Karpas-422 (cell line): ENCODE measurements at regions not wholly inside any gene's neighbourhood (a gene's known extent, or its start where the extent isn't known, plus 50 kb on each side); places are given as distances from the start of the nearest gene placed in this dataset.

ENCODE experiments used
- DNase-seq: peaks from one replicate; pipeline ENCODE4 v3.0.0-alpha.2; 2015
- H2AFZ ChIP-seq: fragments of 200-600 bp; sonication (generic); 2 replicates; pipeline ENCODE4 v1.6.1; 2014; ENCODE audit warnings: antibody characterized with exemption, low read length, mixed read lengths
- H3K27ac ChIP-seq: fragments of 200-600 bp; sonication (generic); 2 replicates; pipeline ENCODE4 v1.5.1; 2014; ENCODE audit warnings: mild to moderate bottlenecking, low read length, moderate library complexity
- H3K27me3 ChIP-seq: fragments of 200-600 bp; sonication (generic); 2 replicates; pipeline ENCODE4 v1.6.1; 2014; ENCODE audit warnings: low read length, mixed read lengths
- H3K36me3 ChIP-seq: fragments of 200-600 bp; sonication (generic); 2 replicates; pipeline ENCODE4 v1.6.1; 2014; ENCODE audit warnings: low read length, mixed read lengths; ENCODE audit not compliant: insufficient read depth
- H3K4me1 ChIP-seq: fragments of 200-600 bp; sonication (generic); 2 replicates; pipeline ENCODE4 v1.6.1; 2014; ENCODE audit warnings: mild to moderate bottlenecking, low read length, mixed read lengths
- H3K4me2 ChIP-seq: fragments of 200-600 bp; sonication (generic); 2 replicates; pipeline ENCODE4 v1.6.1; 2014; ENCODE audit warnings: low read length, low read depth, mild to moderate bottlenecking; ENCODE audit not compliant: poor library complexity, severe bottlenecking
- H3K4me3 ChIP-seq: fragments of 200-600 bp; sonication (generic); 2 replicates; pipeline ENCODE4 v1.5.1; 2014; ENCODE audit warnings: mild to moderate bottlenecking, antibody characterized with exemption, low read length, mixed read lengths
- H3K79me2 ChIP-seq: fragments of 200-600 bp; sonication (generic); 2 replicates; pipeline ENCODE4 v1.6.1; 2014; ENCODE audit warnings: mild to moderate bottlenecking, low read length, mixed read lengths
- H3K9ac ChIP-seq: fragments of 200-600 bp; sonication (generic); 2 replicates; pipeline ENCODE4 v1.6.0; 2014; ENCODE audit warnings: low read length
- H3K9me2 ChIP-seq: fragments of 200-600 bp; sonication (generic), shearing (Covaris generic); replicated peaks from 2 replicates; pipeline ENCODE4 v1.6.0; 2014; ENCODE audit warnings: mild to moderate bottlenecking, low read length, moderate library complexity; ENCODE audit not compliant: insufficient read depth
- H3K9me3 ChIP-seq: fragments of 300-700, 200-600 bp; sonication (generic); 2 replicates; pipeline ENCODE4 v1.6.1; 2014; ENCODE audit warnings: low read length, mixed read lengths
- H4K20me1 ChIP-seq: fragments of 200-600 bp; sonication (generic); 2 replicates; pipeline ENCODE4 v1.6.1; 2014; ENCODE audit warnings: mild to moderate bottlenecking, antibody characterized with exemption, low read length, low read depth; ENCODE audit not compliant: insufficient read depth

- Histone ChIP-seq H3K4me2 (no peak overlapping the region), H3K9ac (no peak overlapping the region), H3K79me2 (no peaks in the 10 kb centered on the region), H3K9me2 (no peaks in the 10 kb centered on the region), H3K4me1 (peaks cover under 1% of the 10 kb centered on the region; the same call in 1 of the 2 replicates), H4K20me1 (no peaks in the 10 kb centered on the region), H3K4me3 (no peak overlapping the region), H3K27ac (no peak overlapping the region), H3K36me3 (no peaks in the 10 kb centered on the region), H3K9me3 (no peaks in the 10 kb centered on the region), H3K27me3 (no peaks in the 10 kb centered on the region), H2AFZ (no peak overlapping the region)
- no peak for DNase-seq
Observed at GRCh38 chr20:10137533-10137932, 81.1 kb upstream of the SNAP25 start.

DNA sequence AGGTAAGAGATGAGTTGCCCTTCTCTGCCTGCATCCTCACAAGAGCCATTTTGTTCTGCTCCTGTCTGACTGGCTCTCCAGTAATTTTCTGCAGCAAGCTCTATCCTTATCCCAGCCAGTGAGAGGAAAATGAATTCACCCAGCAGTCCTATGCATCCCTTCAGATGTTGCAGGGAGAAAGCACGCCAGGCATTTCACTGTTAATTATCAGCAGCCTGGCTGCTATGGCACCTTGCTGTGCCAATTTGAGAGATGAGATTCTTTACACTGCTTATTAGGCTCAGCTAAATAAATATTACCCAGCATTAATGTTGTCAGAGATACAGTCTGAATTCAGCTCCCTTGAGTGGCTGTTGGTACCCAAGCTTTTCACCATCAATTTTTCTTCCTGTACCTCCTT lies 61.1 kb upstream of the SNAP25 start:
- Histone ChIP-seq H4K20me1 (no peaks in the 10 kb centered on the region), H3K4me3 (no peak overlapping the region), H3K79me2 (no peaks in the 10 kb centered on the region), H3K4me2 (no peak overlapping the region), H3K4me1 (no peaks in the 10 kb centered on the region), H3K9me2 (no peaks in the 10 kb centered on the region), H3K36me3 (no peaks in the 10 kb centered on the region), H3K9ac (no peak overlapping the region), H2AFZ (no peak overlapping the region), H3K27ac (no peak overlapping the region), H3K27me3 (no peaks in the 10 kb centered on the region), H3K9me3 (no peaks in the 10 kb centered on the region)
- no peak for DNase-seq

DNA sequence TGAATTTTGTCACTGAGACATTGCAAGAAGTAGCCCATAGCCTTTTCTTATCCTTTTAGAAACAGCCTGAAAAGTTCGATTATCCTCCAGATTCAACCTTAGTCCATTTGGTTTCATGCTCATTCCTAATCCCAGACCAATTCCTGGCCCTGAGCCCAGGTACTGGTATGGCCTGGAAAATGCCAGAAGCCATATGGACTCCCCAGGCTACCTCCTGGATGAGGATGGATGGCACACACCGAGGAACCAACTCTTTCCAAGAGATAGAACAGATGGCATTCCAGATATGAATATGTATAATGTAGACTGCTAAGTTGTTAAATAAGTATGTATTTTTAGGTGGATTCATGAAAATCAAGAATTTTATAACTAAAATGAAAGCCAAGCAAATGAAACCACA lies 51.6 kb upstream of the SNAP25 start:
- Histone ChIP-seq H3K9ac (no peak overlapping the region), H3K4me1 (no peaks in the 10 kb centered on the region; the same call in 1 of the 2 replicates), H3K9me2 (no peaks in the 10 kb centered on the region), H3K27me3 (no peaks in the 10 kb centered on the region), H3K36me3 (no peaks in the 10 kb centered on the region), H3K4me2 (no peak overlapping the region), H3K27ac (no peak overlapping the region), H3K79me2 (no peaks in the 10 kb centered on the region), H3K4me3 (no peak overlapping the region), H3K9me3 (no peaks in the 10 kb centered on the region), H2AFZ (no peak overlapping the region), H4K20me1 (no peaks in the 10 kb centered on the region)
- DNase-seq: no peak

DNA sequence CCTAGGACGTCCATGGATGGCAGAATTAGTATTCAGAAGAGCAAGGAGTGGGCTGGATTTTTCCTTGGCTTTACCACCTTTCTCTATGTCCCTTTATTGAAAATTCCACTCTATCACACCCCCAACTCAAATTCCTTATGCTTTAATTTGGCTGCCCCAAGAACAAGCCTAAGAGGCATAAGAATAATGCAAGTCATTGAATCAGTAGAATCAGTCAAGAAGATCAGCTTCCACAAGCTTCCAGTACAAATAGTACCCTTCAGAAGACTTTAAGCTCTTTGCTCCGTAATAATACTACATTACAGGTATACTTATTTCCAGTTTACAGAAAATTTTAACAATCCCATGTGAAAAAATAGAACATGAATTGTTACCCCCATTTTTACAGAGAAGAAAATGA lies 51.0 kb upstream of the SNAP25 start:
- Histone ChIP-seq H3K4me1 (peaks cover 4% of the 10 kb centered on the region), H3K79me2 (no peaks in the 10 kb centered on the region), H2AFZ (no peak overlapping the region), H3K4me2 (no peak overlapping the region), H3K9me2 (no peaks in the 10 kb centered on the region), H3K27ac (no peak overlapping the region), H3K4me3 (no peak overlapping the region), H3K27me3 (no peaks in the 10 kb centered on the region), H3K36me3 (no peaks in the 10 kb centered on the region), H3K9ac (no peak overlapping the region), H3K9me3 (no peaks in the 10 kb centered on the region), H4K20me1 (no peaks in the 10 kb centered on the region)
- DNase-seq: peak; percentile 5
